Stimulated activated CD4-positive, alpha-beta T cell treated with anti-CD3 and anti-CD28 coated beads, Interleukin-12 subunit alpha, Interleukin-12 subunit beta, amount 100 ng/mL, for 24 hours (primary cell): ENCODE measurements at regions not wholly inside any gene's neighbourhood (a gene's known extent, or its start where the extent isn't known, plus 50 kb on each side); places are given as distances from the start of the nearest gene placed in this dataset.
"Not testable (repeated sequence)": the region's sequence is repeated elsewhere in the genome, so short reads cannot be mapped to it uniquely, and the experiment has no call there.

Source experiments
- DNase-seq, 2 experiments: peaks; one replicate each; pipeline ENCODE4 v3.0.0-alpha.2; 2020; ENCODE audit warnings: low read depth in 2 of 2

GRCh38 chr21:34272321-34272720 is 91.5 kb upstream of the KCNE2 start:
- no peak for DNase-seq

GRCh38 chr21:34274001-34274400 is 89.8 kb upstream of the KCNE2 start:
- DNase-seq = no peak

- DNase-seq = peak in 1 of 2 experiments; percentile 11
Measured at GRCh38 chr21:34276711-34277425, 86.9 kb upstream of the KCNE2 start.

- DNase-seq = no peak
Measured at GRCh38 chr21:34278451-34278850, 85.4 kb upstream of the KCNE2 start.

GRCh38 chr21:34279285-34279684 is 84.5 kb upstream of the KCNE2 start:
- no peak for DNase-seq

- DNase-seq = no peak
Measured at GRCh38 chr21:34279883-34280282, 83.9 kb upstream of the KCNE2 start.

GRCh38 chr21:34280389-34280795 is 83.4 kb upstream of the KCNE2 start:
- no peak for DNase-seq

- DNase-seq = no peak
Measured at GRCh38 chr21:34280959-34281358, 82.8 kb upstream of the KCNE2 start.

- DNase-seq = no peak
Measured at GRCh38 chr21:34282223-34282622, 81.6 kb upstream of the KCNE2 start.

GRCh38 chr21:34284666-34285065 is 79.1 kb upstream of the KCNE2 start:
- no peak for DNase-seq

GRCh38 chr21:34288042-34288441 is 75.8 kb upstream of the KCNE2 start:
- DNase-seq = not testable (repeated sequence)

- DNase-seq = no peak
Measured at GRCh38 chr21:34289856-34290255, 74.0 kb upstream of the KCNE2 start.

- no peak for DNase-seq
Measured at GRCh38 chr21:34296878-34297277, 66.9 kb upstream of the KCNE2 start.

- DNase-seq = no peak
Measured at GRCh38 chr21:34298534-34299167, 65.2 kb upstream of the KCNE2 start.

- DNase-seq = no peak
Measured at GRCh38 chr21:34299168-34299539, 64.7 kb upstream of the KCNE2 start.

GRCh38 chr21:34302521-34302920 is 61.3 kb upstream of the KCNE2 start:
- DNase-seq = no peak

GRCh38 chr21:34305605-34306604 is 57.9 kb upstream of the KCNE2 start:
- no peak for DNase-seq

GRCh38 chr21:34307991-34308532 is 55.7 kb upstream of the KCNE2 start:
- DNase-seq = no peak

GRCh38 chr21:34311561-34312330 is 52.1 kb upstream of the KCNE2 start:
- no peak for DNase-seq

- DNase-seq = no peak
Measured at GRCh38 chr21:34313116-34313515, 50.7 kb upstream of the KCNE2 start.
